ENCODE measurements at regions not wholly inside any gene's neighbourhood (a gene's known extent, or its start where the extent isn't known, plus 50 kb on each side); places are given as distances from the start of the nearest gene placed in this dataset.

DNA sequence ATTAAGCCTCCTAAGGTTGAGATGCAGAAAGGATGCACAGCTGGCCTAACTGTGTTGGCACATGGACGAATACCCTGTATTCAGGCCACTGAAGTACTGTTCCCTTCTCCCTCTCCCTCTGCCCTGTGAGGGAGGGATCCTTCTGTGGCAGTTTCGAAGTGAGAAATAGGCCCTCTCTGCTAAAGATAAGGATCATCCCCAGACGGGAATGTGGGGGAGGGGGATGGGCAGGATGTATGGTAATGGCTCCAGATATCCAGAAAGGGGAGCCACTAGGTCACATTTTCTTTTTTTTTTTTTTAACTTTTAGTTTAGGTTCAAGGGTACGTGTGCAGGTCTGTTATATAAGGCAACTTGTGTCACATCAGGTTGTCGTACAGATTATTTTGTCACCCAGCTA, 463.1 kb downstream of the TBL1XR1 start:
- Histone ChIP-seq H3K27ac (replicated peaks) (no peak overlapping the region), H3K27me3 (ENCODE audit: insufficient read depth, poor library complexity, severe bottlenecking) (peaks cover 2% of the 10 kb centered on the region), H3K4me3 (replicated peaks; ENCODE audit: insufficient read depth, low read length) (no peak overlapping the region)
- TF ChIP-seq, protein P1, sequence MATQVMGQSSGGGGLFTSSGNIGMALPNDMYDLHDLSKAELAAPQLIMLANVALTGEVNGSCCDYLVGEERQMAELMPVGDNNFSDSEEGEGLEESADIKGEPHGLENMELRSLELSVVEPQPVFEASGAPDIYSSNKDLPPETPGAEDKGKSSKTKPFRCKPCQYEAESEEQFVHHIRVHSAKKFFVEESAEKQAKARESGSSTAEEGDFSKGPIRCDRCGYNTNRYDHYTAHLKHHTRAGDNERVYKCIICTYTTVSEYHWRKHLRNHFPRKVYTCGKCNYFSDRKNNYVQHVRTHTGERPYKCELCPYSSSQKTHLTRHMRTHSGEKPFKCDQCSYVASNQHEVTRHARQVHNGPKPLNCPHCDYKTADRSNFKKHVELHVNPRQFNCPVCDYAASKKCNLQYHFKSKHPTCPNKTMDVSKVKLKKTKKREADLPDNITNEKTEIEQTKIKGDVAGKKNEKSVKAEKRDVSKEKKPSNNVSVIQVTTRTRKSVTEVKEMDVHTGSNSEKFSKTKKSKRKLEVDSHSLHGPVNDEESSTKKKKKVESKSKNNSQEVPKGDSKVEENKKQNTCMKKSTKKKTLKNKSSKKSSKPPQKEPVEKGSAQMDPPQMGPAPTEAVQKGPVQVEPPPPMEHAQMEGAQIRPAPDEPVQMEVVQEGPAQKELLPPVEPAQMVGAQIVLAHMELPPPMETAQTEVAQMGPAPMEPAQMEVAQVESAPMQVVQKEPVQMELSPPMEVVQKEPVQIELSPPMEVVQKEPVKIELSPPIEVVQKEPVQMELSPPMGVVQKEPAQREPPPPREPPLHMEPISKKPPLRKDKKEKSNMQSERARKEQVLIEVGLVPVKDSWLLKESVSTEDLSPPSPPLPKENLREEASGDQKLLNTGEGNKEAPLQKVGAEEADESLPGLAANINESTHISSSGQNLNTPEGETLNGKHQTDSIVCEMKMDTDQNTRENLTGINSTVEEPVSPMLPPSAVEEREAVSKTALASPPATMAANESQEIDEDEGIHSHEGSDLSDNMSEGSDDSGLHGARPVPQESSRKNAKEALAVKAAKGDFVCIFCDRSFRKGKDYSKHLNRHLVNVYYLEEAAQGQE (IDR thresholded peaks at IDR 0.05; ENCODE audit: insufficient replicate concordance, low read depth), result no peak
- TF ChIP-seq POLR2AphosphoS5 (IDR thresholded peaks at IDR 0.05; ENCODE audit: low read depth) (no peak), GABPA (IDR thresholded peaks at IDR 0.05; ENCODE audit: low read depth) (no peak), SPI1 (IDR thresholded peaks at IDR 0.05; ENCODE audit: borderline replicate concordance, low read depth) (no peak)
- TF ChIP-seq, protein P2, sequence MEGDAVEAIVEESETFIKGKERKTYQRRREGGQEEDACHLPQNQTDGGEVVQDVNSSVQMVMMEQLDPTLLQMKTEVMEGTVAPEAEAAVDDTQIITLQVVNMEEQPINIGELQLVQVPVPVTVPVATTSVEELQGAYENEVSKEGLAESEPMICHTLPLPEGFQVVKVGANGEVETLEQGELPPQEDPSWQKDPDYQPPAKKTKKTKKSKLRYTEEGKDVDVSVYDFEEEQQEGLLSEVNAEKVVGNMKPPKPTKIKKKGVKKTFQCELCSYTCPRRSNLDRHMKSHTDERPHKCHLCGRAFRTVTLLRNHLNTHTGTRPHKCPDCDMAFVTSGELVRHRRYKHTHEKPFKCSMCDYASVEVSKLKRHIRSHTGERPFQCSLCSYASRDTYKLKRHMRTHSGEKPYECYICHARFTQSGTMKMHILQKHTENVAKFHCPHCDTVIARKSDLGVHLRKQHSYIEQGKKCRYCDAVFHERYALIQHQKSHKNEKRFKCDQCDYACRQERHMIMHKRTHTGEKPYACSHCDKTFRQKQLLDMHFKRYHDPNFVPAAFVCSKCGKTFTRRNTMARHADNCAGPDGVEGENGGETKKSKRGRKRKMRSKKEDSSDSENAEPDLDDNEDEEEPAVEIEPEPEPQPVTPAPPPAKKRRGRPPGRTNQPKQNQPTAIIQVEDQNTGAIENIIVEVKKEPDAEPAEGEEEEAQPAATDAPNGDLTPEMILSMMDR (IDR thresholded peaks at IDR 0.05; ENCODE audit: insufficient read depth, low read length), result no peak
- no peak for DNase-seq (ENCODE audit: low read depth in 1 of 2, low spot score in 1 of 2)

DNA sequence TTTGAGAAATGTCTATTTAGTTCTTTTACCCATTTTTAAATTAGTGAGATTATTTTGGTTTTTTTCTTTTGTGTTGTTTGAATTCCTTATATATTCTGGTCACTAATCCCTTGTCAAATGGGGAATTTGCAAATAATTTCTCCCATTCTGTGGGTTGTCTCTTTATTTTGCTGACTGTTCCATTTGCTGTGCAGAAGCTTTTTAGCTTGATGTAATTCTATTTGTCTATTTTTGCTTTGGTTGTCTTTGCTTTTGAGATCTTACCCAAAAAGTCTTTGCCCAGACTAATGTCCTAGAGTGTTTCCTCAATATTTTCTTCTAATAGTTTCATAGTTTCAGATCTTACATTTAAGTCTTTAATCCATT, 472.9 kb downstream of the TBL1XR1 start:
- no peak overlapping the region for H3K27ac ChIP-seq (replicated peaks)
- TF ChIP-seq POLR2AphosphoS5 (IDR thresholded peaks at IDR 0.05; ENCODE audit: low read depth) (no peak), SPI1 (IDR thresholded peaks at IDR 0.05; ENCODE audit: borderline replicate concordance, low read depth) (no peak), GABPA (IDR thresholded peaks at IDR 0.05; ENCODE audit: low read depth) (no peak)
- TF ChIP-seq, protein P1 (IDR thresholded peaks at IDR 0.05; ENCODE audit: insufficient replicate concordance, low read depth), result no peak
- TF ChIP-seq, protein P2 (IDR thresholded peaks at IDR 0.05; ENCODE audit: insufficient read depth, low read length), result no peak
- no peak overlapping the region for H3K4me3 ChIP-seq (replicated peaks; ENCODE audit: insufficient read depth, low read length)
- no peak for DNase-seq (ENCODE audit: low read depth in 1 of 2, low spot score in 1 of 2)
- H3K27me3 ChIP-seq (ENCODE audit: insufficient read depth, poor library complexity, severe bottlenecking), result no peaks in the 10 kb centered on the region

DNA sequence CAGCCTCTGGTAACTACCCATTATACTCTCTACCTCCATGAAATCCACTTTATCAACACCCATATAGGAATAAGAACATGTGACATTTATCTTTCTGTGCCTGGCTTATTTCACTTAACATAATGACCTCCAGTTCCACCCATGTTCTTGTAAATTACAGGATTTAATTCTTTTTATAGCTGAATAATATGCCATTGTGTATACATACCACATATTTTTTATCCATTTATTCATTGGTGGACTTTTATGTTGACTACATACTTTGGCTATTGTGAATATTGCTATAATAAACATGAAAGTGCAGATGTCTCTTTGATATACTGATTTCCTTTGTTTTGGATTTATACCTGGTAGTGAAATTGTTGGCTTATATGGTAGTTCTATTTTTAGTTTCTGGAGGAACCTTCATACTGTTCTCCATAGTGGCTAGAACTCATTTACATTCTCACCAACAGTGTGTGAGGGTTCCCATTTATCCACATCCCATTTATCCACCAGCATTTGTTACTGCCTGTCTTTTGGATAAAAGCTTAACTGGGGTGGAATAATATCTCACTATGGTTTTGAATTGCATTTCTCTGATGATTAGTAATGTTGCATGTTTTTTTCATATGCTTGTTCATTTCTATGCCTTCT, 473.4 kb downstream of the TBL1XR1 start:
- no peak for DNase-seq (ENCODE audit: low read depth in 1 of 2, low spot score in 1 of 2)
- Histone ChIP-seq H3K4me3 (replicated peaks; ENCODE audit: insufficient read depth, low read length) (no peak overlapping the region), H3K27me3 (ENCODE audit: insufficient read depth, poor library complexity, severe bottlenecking) (no peaks in the 10 kb centered on the region), H3K27ac (replicated peaks) (no peak overlapping the region)
- TF ChIP-seq, protein P2 (IDR thresholded peaks at IDR 0.05; ENCODE audit: insufficient read depth, low read length), result no peak
- TF ChIP-seq, protein P1 (IDR thresholded peaks at IDR 0.05; ENCODE audit: insufficient replicate concordance, low read depth), result no peak
- TF ChIP-seq GABPA (IDR thresholded peaks at IDR 0.05; ENCODE audit: low read depth) (no peak), SPI1 (IDR thresholded peaks at IDR 0.05; ENCODE audit: borderline replicate concordance, low read depth) (no peak), POLR2AphosphoS5 (IDR thresholded peaks at IDR 0.05; ENCODE audit: low read depth) (no peak)
